ENCODE measurements at regions not wholly inside any gene's neighbourhood (a gene's known extent, or its start where the extent isn't known, plus 50 kb on each side); places are given as distances from the start of the nearest gene placed in this dataset.

- TF ChIP-seq EP300 (IDR thresholded peaks at IDR 0.05), result no peak
- no peak for TF ChIP-seq POLR2A (IDR thresholded peaks at IDR 0.05)
- no peak for TF ChIP-seq CTCF (IDR thresholded peaks at IDR 0.05)
Observed at GRCh38 chr21:17930093-17930492, 110.9 kb upstream of the C21orf91 start.

Data from upper lobe of left lung (tissue), 4 donors.